ENCODE measurements at regions not wholly inside any gene's neighbourhood (a gene's known extent, or its start where the extent isn't known, plus 50 kb on each side); places are given as distances from the start of the nearest gene placed in this dataset.

- TF ChIP-seq CTCF (IDR thresholded peaks at IDR 0.05) = no peak
- no peak for TF ChIP-seq RORB (CRISPR knock-in tag; IDR thresholded peaks at IDR 0.05)
- TF ChIP-seq MAX (CRISPR knock-in tag; IDR thresholded peaks at IDR 0.05) = no peak
Observed at GRCh38 chr5:8825139-8825757, 720.6 kb downstream of the SEMA5A start.
